ENCODE measurements at regions not wholly inside any gene's neighbourhood (a gene's known extent, or its start where the extent isn't known, plus 50 kb on each side); places are given as distances from the start of the nearest gene placed in this dataset.

DNA sequence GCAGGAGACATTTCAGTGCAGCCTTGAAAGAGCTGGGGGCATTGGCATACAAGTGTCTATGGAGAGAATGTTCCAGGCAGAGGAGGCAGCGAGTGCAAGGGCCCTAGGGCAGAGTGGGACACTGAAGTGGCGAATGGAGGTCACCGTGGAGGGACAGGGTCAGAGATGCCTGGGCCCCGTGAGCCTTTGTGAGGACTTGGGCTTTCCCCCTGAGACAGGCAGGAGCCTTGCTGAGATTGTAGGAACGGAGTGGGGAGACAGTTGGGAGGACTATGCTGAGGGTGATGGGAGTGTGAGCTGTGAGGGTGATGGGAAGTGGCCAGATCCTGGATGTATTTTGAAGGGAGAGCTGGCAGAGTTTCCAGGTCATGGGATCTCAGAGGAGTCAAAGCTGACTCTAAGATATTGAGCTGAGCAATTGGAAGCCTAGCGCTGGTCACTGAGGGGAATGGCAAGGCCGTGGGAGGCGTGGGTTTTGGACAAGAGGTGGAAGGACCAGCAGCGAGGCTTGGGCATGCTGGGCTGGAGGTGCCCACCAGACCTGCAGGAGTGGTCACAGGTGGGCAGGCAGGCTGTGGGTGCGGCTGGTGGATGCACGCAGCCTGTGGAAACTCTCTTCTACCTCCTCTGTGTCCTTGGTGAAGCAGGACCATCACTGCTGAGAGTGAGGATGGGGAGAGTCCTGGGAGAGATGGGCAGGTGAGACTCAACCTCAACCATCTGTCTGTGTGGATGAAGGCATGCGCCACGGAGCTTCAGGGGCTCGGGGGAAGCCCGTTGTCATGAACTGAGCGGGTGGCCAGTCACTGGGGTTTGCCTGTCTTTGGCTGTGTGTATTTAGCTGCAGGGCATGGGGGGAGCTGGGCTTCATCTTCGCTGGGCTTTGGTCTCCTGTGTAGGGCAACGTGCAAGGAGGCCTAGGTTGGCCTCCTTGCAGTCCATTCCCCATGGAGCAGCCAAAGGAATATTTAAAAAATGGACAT, 241.2 kb upstream of the HS6ST1 start:
- DNase-seq, result no peak

DNA sequence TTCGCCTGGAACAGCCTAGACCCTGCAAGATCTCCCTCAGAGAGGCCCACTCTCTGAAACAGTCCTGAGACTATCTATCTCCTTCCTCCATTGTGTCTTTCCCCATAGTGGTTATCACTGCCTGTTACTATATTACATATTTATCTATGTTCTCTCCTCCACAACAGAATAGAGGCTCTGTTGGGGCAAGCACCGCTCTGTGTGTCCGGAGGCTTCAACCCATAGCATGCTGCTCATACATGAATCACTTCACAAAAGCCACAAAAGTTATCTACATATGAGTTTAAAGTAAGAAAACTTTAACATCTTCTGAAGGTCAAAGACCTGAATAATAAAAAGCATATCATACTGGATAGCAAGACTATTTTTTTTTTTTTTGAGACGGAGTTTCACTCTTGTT, 242.1 kb upstream of the HS6ST1 start:
- DNase-seq, result no peak

- no peak for DNase-seq
Measured at GRCh38 chr2:128562471-128563347, 244.0 kb upstream of the HS6ST1 start.

DNA sequence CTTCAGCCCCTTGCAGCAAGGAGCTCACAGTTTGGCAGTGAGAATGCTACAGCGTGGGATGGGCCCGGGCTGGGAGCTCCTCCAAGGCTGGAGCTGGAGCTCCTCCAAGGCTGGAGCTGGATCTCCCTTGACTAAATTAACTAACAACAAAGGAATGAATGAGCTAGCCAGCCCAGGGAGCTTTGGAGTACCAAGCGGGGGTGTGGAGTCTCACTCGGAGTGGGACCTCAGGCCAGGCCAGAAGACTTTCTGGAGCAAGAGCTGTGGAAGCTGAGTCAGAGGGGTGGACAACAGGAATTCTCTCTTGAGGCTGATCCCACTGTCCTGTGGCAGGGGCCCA, 244.7 kb upstream of the HS6ST1 start:
- no peak for DNase-seq

DNA sequence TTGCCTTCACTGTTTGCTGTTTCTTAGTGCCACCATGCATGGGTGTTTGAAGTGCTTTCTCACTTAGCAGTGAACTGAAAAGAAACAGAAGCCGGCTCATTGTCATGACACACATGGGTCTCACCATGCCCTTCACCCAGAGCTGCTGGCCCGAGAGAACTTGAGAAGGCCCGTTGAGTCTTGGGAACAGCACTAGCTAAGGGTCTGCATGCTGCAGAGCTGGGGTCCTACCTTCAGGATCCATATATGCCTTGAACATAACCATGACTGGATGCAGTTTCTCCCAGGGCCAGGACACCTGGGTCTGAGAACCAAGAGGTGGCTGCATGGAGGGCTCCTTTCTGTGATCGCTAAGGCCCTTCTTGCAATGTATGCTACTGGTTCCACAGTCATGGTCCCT, 245.5 kb upstream of the HS6ST1 start:
- no peak for DNase-seq

DNA sequence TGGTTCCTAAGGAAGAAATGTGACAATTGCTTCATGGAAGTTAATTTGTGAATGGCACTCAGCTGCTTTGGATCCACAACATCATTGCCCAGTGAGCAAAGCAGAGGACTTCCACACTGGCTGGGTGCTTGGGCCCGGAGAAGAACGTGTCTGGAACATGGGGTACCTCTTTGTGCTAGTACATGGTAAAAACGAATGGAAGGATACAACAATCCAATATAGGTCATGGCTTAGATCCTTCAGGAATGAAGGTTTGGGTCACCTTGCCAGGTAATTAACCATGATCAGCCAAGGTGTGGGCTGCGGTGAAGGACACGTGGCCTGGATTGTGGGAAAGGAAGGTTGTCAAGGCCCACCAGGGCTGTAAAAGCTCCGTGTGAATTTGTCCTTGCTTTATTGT, 245.9 kb upstream of the HS6ST1 start:
- no peak for DNase-seq

DNA sequence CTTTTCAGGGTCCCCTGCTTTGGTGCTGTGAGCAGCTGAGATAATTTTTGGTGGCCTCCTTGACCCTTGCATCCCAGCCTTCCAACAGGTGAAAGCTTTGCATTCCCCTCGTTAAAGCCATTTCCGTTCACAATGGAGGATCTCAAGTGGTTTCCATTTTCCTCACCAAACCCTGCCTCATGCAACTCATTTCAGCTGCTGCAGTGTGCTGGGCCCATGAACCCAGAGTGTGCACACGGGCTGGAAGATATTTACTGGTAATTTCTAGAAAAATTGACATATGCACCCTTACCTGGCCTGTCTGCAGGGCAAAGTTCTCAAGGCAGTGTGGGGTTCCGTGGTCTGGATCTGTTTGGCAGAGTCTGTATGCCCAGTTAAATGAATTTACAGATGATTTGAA, 246.8 kb upstream of the HS6ST1 start:
- no peak for DNase-seq

- DNase-seq, result no peak
Measured at GRCh38 chr2:128566671-128567070, 248.0 kb upstream of the HS6ST1 start.

DNA sequence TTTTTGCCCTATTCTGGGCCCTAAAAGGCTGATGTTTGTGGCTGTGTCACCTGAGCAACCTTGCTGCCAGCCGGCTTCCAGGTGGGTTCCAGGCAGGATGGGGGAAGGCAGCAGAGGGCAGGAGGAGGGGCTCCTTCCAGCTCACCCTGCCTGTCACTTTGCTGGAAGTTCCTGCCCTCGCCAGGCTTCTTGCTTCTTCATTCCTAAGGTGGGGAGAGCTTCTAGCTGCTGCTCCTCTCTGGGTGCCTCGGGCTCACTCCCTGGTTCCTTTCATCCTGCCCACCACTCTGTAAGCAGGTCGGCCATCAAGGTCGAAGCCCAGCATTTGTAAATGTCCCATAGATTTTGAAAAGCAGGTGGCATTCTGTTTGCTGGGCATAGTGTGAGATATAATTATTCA, 249.4 kb upstream of the HS6ST1 start:
- no peak for DNase-seq

GRCh38 chr2:128573116-128573515, 254.4 kb upstream of the HS6ST1 start:
- peak; percentile 18 for DNase-seq

GRCh38 chr2:128573531-128573930, 254.9 kb upstream of the HS6ST1 start:
- peak; percentile 26 for DNase-seq

GRCh38 chr2:128577141-128577930, 258.7 kb upstream of the HS6ST1 start:
- DNase-seq, result no peak

DNA sequence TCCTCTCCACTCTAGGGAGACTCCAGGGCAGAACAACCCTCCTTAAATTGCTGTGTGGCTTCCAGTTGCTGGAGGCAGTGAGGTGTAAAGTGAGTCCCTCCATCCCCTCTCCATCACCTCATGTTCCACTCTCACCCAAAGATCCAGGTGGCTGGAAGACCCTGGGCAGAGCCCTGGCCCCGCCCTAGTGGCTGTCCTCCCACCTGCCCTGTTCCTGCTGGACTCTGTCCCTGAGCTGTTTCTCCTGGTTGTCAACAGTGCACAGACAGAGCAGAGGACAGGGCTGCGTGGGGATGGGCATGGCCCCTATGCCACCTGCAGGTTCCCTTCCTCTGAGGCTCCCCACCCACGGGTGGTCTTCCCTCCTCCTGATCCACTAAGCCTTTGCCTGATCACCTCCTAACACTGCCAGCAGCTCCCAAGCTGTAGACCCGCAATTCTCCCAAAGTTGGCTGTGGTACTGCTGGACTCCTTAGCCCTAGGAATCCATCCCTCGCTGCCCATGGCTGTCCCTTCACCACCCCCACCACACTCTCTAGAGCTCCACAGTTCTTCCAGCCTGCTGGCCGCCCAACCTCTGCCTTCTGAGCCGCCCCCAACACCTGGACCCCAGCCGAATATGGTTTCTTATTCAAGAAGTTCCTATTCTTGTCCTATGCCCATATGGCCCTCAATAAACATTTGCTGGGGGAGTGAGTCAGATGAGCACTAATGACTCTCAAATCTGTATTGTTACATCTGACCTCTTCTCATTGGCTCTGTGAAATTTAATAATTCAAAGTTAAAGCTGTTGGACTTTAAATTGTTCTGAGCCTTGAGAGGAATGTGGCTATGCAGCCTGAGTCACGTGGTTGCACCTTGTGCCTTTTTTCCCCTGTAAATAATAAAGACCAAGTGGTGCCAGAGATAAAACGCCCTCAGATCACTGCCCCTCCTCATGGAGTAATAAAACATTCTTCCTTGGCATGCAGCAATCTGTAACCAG, 260.0 kb upstream of the HS6ST1 start:
- DNase-seq, result no peak

DNA sequence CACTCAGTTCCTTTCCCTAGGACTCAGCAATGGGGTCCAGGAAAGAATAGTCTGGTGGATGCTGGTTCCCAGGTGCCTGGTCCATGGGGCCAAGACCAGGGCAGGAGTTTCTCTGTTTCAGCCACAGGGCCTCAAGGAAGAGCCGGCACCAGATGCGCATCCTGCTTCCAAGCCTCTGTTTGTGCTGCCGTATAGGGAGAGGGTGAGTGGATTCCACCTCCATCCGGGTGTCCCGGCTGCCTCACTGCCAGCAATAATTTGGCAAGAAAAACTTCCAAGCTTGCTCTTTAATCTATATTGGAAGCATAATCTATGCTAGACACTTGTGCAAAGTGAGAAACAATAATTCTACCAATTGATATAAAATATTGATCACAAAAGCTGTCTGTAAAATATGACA, 261.2 kb upstream of the HS6ST1 start:
- DNase-seq, result no peak

DNA sequence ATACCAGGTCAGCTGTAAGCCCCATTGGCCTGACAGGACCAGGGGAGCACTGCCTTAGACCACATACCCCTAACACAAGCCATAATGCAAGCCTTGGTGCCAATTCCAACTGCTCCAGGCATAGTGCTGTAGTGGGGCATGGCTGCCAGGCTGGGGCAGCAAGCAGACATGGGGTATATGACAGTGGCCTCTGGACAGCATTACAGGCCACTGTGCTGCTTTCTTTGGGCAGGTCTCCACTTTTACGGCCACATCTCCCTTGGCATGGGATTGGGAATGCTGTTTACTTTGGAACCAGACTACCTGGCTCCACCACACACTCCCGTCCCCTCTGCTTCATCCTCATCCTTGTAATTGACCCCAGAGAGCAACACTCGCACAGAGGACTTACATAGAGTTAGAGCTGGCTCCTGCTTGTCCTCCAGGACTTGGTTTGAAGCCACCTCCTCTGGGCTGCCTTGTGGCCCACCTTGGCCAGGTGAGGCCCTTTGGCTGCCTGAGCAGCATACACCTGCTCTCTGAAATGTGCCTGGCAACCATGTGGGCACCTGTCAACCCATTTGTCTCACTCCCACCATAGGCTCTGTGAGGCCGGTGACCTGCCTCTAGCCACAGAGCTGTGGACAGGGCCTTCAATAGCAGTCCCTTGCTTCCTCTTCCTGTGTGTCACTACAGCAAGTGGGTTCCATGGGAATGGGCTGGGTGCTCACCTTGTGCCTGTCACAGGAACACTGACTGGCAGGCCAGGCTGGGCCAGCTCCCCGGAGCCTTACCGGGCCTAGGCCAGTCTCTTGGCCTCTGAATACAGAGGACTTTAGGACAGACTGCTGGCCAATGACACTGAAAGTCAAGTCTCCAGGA, 262.6 kb upstream of the HS6ST1 start:
- no peak for DNase-seq

- no peak for DNase-seq
Measured at GRCh38 chr2:128581849-128582244, 263.2 kb upstream of the HS6ST1 start.

GRCh38 chr2:128584296-128584890, 265.7 kb upstream of the HS6ST1 start:
- DNase-seq, result no peak

DNA sequence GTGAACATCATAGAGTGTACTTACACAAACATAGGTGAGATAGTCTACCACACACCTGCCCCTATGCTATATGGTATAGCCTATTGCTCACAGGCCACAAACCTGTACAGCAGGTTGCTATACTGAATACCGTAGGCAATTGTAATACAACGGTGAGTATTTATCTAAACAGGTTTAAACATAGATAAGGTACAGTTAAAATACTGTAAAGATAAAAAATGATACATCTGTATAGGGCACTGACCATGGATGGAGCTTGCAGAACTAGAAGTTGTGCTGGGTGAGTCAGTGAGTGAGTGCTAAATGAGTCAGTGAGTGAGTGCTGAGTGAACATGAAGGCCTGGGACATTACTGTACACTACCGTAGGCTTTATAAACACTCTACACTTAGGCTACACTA, 267.0 kb upstream of the HS6ST1 start:
- DNase-seq, result no peak

- no peak for DNase-seq
Measured at GRCh38 chr2:128589681-128590080, 271.0 kb upstream of the HS6ST1 start.

GRCh38 chr2:128590309-128591021, 271.8 kb upstream of the HS6ST1 start:
- no peak for DNase-seq

Data from activated CD8-positive, alpha-beta memory T cell treated with anti-CD3 and anti-CD28 coated beads, Interleukin-2, amount 50 U/mL, for 48 hours (primary cell).